ENCODE measurements at regions not wholly inside any gene's neighbourhood (a gene's known extent, or its start where the extent isn't known, plus 50 kb on each side); places are given as distances from the start of the nearest gene placed in this dataset.

DNA sequence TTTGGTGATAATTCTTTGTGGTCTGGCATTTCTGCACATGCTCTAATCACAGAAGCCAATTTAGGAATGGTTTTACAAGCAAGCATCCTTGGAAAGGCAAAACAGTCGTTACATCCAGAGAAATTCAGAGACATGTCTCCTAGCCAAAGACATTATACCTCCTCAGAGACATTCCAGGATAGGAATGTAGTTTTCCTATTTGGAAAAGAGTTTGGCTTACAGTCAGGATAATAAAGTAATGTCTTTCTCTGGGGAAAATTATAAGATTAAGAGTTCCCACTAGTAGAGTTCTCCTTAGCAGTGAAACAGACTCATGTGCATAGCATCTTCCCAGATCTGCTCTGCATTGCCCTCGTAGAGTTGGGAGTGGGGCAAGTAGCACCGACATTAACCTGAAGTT lies 753.6 kb upstream of the TMEFF2 start (continued):
- no peak for TF ChIP-seq HDAC2 (IDR thresholded peaks at IDR 0.05; ENCODE audit: borderline replicate concordance in 1 of 2, low read depth in 2 of 2, low read length in 2 of 2)
